Prostate gland (tissue), 2 donors: ENCODE measurements at regions not wholly inside any gene's neighbourhood (a gene's known extent, or its start where the extent isn't known, plus 50 kb on each side); places are given as distances from the start of the nearest gene placed in this dataset.

ENCODE experiments used
- POLR2AphosphoS5 ChIP-seq: sonication (generic); formaldehyde crosslinking; IDR thresholded peaks from one replicate; pipeline ENCODE4 v1.6.1; 2017; ENCODE audit warnings: antibody characterized with exemption
- TF ChIP-seq, protein P1 (sequence below), 4 experiments: fragments of 200-600 bp in 2 of 4; fragments of 450-650 bp in 2 of 4; sonication (generic) in 2 of 4; IDR thresholded peaks; 1 replicate in 3 of 4; 2 replicates in 1 of 4; pipeline ENCODE4 v1.5.1; 2016 to 2019; ENCODE audit warnings: antibody characterized with exemption in 4 of 4, mild to moderate bottlenecking in 2 of 4, moderate library complexity in 2 of 4

DNA sequence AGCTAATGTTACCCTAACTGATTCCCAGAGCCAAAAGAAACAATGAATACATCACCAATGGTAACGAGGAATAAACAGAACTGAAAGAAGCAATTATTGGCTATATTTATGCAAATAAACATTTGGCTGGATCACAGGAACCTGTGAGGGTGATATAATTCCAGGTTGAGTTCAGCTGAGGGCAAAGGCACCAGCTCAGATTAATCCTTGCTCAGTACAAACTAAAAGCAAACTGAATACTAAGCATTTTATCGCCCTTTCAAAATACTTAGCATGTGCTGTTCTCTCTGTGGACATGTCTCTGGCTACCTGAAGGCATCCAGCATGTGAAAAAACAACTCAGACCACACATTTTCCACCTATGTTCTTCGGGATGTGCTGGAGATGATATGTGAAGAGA lies 791.7 kb downstream of the METTL4 start:
- TF ChIP-seq, protein P1, sequence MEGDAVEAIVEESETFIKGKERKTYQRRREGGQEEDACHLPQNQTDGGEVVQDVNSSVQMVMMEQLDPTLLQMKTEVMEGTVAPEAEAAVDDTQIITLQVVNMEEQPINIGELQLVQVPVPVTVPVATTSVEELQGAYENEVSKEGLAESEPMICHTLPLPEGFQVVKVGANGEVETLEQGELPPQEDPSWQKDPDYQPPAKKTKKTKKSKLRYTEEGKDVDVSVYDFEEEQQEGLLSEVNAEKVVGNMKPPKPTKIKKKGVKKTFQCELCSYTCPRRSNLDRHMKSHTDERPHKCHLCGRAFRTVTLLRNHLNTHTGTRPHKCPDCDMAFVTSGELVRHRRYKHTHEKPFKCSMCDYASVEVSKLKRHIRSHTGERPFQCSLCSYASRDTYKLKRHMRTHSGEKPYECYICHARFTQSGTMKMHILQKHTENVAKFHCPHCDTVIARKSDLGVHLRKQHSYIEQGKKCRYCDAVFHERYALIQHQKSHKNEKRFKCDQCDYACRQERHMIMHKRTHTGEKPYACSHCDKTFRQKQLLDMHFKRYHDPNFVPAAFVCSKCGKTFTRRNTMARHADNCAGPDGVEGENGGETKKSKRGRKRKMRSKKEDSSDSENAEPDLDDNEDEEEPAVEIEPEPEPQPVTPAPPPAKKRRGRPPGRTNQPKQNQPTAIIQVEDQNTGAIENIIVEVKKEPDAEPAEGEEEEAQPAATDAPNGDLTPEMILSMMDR (IDR thresholded peaks at IDR 0.05), result no peak
- no peak for TF ChIP-seq POLR2AphosphoS5
